ENCODE measurements at regions not wholly inside any gene's neighbourhood (a gene's known extent, or its start where the extent isn't known, plus 50 kb on each side); places are given as distances from the start of the nearest gene placed in this dataset.

DNA sequence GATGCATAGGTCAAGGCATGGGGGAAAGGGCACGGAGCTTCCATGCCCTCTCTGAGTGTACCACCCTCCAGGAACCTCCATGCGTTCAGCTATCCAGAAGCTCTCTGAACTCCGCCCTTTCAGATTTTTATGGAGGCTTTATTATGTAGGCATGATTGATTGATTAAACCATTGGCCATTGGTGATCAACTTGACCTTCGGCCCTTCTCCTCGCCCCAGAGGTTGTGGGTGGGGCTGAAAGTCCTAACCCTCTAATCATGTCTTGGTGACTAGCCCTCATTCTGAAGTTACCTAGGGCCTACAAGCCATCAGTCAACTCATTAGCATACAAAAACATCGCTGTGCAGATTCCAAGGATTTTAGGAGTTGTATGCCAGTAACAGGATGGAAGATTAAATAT, 323.7 kb upstream of the KLF4 start:
- H3K4me2 ChIP-seq (ENCODE audit: low read depth, low read length): no peak overlapping the region
- ChIA-PET POLR2A (no interaction called here), CTCF (ENCODE audit: low intra/inter-chr PET ratio, low total read pairs) (no interaction called here)
- WGBS (ENCODE audit: low lambda C conversion rate): 25% methylated on average over 5 of the region's 6 CpGs
- H3K4me3 ChIP-seq (replicated peaks in 1 of 3; ENCODE audit: insufficient read depth in 1 of 3, low read depth in 2 of 3, low read length in 3 of 3): no peak overlapping the region
- no peaks in the 10 kb centered on the region for H3K9me3 ChIP-seq (ENCODE audit: low read length)
- no peaks in the 10 kb centered on the region for H3K79me2 ChIP-seq (ENCODE audit: insufficient read depth, low read length)
- no peaks in the 10 kb centered on the region for H4K20me1 ChIP-seq (ENCODE audit: insufficient read depth, low read length)
- FAIRE-seq (no peak), DNase-seq (ENCODE audit: low spot score) (no peak), ATAC-seq (no peak)
- H3K36me3 ChIP-seq (replicated peaks in 1 of 2; ENCODE audit: control insufficient read depth in 1 of 2, insufficient read depth in 2 of 2, low read length in 2 of 2): no peaks in the 10 kb centered on the region
- intact Hi-C loops (cut with micrococcal nuclease; ENCODE audit: unreplicated experiment) (no loop called here), in situ Hi-C loops (cut with HindIII; ENCODE audit: extremely low pct_ligation_motif_present, low pct_unique_long_range_greater_than_20kb) (no loop called here)
- BruUV-seq (replicated peaks): no TSS peak
- no peaks in the 10 kb centered on the region for H3K4me1 ChIP-seq (ENCODE audit: insufficient read depth, low read length)
- TF ChIP-seq ZNF577 (CRISPR knock-in tag; IDR thresholded peaks at IDR 0.05; ENCODE audit: borderline replicate concordance, low read depth) (no peak), BCL6 (CRISPR knock-in tag; IDR thresholded peaks at IDR 0.05) (no peak), ZKSCAN8 (CRISPR knock-in tag; IDR thresholded peaks at IDR 0.05; ENCODE audit: borderline replicate concordance) (no peak), ZKSCAN5 (CRISPR knock-in tag; IDR thresholded peaks at IDR 0.05) (no peak), SMAD3 (CRISPR knock-in tag; IDR thresholded peaks at IDR 0.05) (no peak), ZNF460 (CRISPR knock-in tag; IDR thresholded peaks at IDR 0.05; ENCODE audit: borderline replicate concordance) (no peak), ZNF10 (CRISPR knock-in tag; IDR thresholded peaks at IDR 0.05; ENCODE audit: borderline replicate concordance, low read depth) (no peak), ZNF3 (CRISPR knock-in tag; IDR thresholded peaks at IDR 0.05) (no peak), NCOA2 (CRISPR knock-in tag; IDR thresholded peaks at IDR 0.05) (no peak)
- TF ChIP-seq, protein P1, sequence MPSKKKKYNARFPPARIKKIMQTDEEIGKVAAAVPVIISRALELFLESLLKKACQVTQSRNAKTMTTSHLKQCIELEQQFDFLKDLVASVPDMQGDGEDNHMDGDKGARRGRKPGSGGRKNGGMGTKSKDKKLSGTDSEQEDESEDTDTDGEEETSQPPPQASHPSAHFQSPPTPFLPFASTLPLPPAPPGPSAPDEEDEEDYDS (CRISPR knock-in tag; IDR thresholded peaks at IDR 0.05): no peak
- TF ChIP-seq, protein P2, sequence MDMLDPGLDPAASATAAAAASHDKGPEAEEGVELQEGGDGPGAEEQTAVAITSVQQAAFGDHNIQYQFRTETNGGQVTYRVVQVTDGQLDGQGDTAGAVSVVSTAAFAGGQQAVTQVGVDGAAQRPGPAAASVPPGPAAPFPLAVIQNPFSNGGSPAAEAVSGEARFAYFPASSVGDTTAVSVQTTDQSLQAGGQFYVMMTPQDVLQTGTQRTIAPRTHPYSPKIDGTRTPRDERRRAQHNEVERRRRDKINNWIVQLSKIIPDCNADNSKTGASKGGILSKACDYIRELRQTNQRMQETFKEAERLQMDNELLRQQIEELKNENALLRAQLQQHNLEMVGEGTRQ (IDR thresholded peaks at IDR 0.05; ENCODE audit: low read depth, low read length): no peak
- TF ChIP-seq, protein P2 (CRISPR knock-in tag; IDR thresholded peaks at IDR 0.05; ENCODE audit: borderline replicate concordance): no peak
- TF ChIP-seq, protein P3, sequence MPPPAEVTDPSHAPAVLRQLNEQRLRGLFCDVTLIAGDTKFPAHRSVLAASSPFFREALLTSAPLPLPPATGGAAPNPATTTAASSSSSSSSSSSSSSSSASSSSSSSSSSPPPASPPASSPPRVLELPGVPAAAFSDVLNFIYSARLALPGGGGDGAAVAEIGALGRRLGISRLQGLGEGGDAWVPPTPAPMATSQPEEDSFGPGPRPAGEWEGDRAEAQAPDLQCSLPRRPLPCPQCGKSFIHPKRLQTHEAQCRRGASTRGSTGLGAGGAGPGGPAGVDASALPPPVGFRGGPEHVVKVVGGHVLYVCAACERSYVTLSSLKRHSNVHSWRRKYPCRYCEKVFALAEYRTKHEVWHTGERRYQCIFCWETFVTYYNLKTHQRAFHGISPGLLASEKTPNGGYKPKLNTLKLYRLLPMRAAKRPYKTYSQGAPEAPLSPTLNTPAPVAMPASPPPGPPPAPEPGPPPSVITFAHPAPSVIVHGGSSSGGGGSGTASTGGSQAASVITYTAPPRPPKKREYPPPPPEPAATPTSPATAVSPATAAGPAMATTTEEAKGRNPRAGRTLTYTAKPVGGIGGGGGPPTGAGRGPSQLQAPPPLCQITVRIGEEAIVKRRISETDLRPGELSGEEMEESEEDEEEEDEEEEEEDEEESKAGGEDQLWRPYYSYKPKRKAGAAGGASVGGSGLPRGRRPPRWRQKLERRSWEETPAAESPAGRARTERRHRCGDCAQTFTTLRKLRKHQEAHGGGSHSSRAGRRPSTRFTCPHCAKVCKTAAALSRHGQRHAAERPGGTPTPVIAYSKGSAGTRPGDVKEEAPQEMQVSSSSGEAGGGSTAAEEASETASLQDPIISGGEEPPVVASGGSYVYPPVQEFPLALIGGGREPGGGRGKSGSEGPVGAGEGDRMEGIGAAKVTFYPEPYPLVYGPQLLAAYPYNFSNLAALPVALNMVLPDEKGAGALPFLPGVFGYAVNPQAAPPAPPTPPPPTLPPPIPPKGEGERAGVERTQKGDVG (CRISPR knock-in tag; IDR thresholded peaks at IDR 0.05; ENCODE audit: borderline replicate concordance): no peak
- TF ChIP-seq, protein P4, sequence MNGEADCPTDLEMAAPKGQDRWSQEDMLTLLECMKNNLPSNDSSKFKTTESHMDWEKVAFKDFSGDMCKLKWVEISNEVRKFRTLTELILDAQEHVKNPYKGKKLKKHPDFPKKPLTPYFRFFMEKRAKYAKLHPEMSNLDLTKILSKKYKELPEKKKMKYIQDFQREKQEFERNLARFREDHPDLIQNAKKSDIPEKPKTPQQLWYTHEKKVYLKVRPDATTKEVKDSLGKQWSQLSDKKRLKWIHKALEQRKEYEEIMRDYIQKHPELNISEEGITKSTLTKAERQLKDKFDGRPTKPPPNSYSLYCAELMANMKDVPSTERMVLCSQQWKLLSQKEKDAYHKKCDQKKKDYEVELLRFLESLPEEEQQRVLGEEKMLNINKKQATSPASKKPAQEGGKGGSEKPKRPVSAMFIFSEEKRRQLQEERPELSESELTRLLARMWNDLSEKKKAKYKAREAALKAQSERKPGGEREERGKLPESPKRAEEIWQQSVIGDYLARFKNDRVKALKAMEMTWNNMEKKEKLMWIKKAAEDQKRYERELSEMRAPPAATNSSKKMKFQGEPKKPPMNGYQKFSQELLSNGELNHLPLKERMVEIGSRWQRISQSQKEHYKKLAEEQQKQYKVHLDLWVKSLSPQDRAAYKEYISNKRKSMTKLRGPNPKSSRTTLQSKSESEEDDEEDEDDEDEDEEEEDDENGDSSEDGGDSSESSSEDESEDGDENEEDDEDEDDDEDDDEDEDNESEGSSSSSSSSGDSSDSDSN (CRISPR knock-in tag; IDR thresholded peaks at IDR 0.05): no peak
- no peaks in the 10 kb centered on the region for H3K27me3 ChIP-seq (ENCODE audit: control insufficient read depth in 1 of 2, insufficient read depth in 2 of 2, low read length in 2 of 2)
- no peak overlapping the region for H3K9ac ChIP-seq (ENCODE audit: insufficient read depth, low read depth, low read length)
- no peak overlapping the region for H2AFZ ChIP-seq (ENCODE audit: low read length)
- no peak overlapping the region for H3K27ac ChIP-seq (ENCODE audit: extremely low read length, insufficient read depth, low read length)

Measured in HepG2 (cell line).